Mammary epithelial cell (primary cell): ENCODE measurements at regions not wholly inside any gene's neighbourhood (a gene's known extent, or its start where the extent isn't known, plus 50 kb on each side); places are given as distances from the start of the nearest gene placed in this dataset.

Experiments
- EZH2 ChIP-seq: IDR thresholded peaks from 2 replicates; pipeline ENCODE4 v1.6.1; 2012; ENCODE audit warnings: low read length, inconsistent platforms, borderline replicate concordance
- TF ChIP-seq, protein P1 (sequence below), 2 donors: IDR thresholded peaks in 1 of 2; conservative IDR thresholded peaks in 1 of 2; 2 replicates each; pipeline ENCODE4 v1.5.1; 2011 to 2012; ENCODE audit warnings: inconsistent platforms in 2 of 2, low read length in 2 of 2, mild to moderate bottlenecking in 2 of 2, control low read depth in 1 of 2, low read depth in 1 of 2; ENCODE audit not compliant: insufficient read depth in 1 of 2; ENCODE audit errors: extremely low read depth in 1 of 2

DNA sequence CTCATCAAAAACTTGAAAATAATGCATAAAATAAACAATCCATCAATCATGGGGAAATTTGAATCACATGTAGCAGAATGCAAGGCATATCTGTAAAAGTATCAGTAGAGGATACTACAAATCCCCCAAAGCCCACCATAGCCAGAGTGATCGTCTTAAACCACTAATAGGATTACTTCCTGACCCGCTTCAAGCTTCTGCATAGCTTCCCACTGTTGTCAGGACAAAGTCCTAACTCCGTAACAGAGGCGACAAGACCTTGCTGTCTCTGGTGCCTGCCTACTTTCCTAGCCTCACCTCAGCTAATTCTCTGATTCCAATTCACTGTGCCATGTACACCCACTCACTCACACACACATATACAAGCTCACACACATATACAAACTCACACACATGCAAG is 161.2 kb upstream of the NFIA start:
- TF ChIP-seq, protein P1, sequence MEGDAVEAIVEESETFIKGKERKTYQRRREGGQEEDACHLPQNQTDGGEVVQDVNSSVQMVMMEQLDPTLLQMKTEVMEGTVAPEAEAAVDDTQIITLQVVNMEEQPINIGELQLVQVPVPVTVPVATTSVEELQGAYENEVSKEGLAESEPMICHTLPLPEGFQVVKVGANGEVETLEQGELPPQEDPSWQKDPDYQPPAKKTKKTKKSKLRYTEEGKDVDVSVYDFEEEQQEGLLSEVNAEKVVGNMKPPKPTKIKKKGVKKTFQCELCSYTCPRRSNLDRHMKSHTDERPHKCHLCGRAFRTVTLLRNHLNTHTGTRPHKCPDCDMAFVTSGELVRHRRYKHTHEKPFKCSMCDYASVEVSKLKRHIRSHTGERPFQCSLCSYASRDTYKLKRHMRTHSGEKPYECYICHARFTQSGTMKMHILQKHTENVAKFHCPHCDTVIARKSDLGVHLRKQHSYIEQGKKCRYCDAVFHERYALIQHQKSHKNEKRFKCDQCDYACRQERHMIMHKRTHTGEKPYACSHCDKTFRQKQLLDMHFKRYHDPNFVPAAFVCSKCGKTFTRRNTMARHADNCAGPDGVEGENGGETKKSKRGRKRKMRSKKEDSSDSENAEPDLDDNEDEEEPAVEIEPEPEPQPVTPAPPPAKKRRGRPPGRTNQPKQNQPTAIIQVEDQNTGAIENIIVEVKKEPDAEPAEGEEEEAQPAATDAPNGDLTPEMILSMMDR (conservative IDR thresholded peaks at IDR 0.05 in 1 of 2, IDR thresholded peaks at IDR 0.05 in 1 of 2; ENCODE audit: extremely low read depth in 1 of 2, insufficient read depth in 1 of 2, low read depth in 1 of 2, low read length in 2 of 2) = no peak
- no peak for TF ChIP-seq EZH2
